Lung (tissue), 11 donors: ENCODE measurements at regions not wholly inside any gene's neighbourhood (a gene's known extent, or its start where the extent isn't known, plus 50 kb on each side); places are given as distances from the start of the nearest gene placed in this dataset.

Experiments used
- ATAC-seq: fragments of 200-7000 bp; cut with Tn5 transposase; one replicate; pipeline ENCODE4 v1.9.1; 2020; ENCODE audit warnings: moderate number of reproducible peaks; ENCODE audit not compliant: insufficient read depth, low FRiP score
- DNase-seq, 3 donors: peaks; one replicate each; pipeline ENCODE4 v3.0.0-alpha.2; 2013 to 2017
- H3K27ac ChIP-seq, 2 donors: one replicate each; pipeline ENCODE4 v1.5.1; 2013; ENCODE audit warnings: mild to moderate bottlenecking in 2 of 2, moderate library complexity in 2 of 2, control low read depth in 1 of 2, inconsistent platforms in 1 of 2, low read depth in 1 of 2, low read length in 1 of 2
- H3K27me3 ChIP-seq, 3 donors: one replicate each; pipeline ENCODE4 v1.5.1; 2013; ENCODE audit warnings: low read length in 2 of 3; ENCODE audit not compliant: control insufficient read depth in 3 of 3, insufficient read depth in 3 of 3
- H3K36me3 ChIP-seq, 4 donors: one replicate each; pipeline ENCODE4 v1.5.1; 2013; ENCODE audit warnings: low read length in 4 of 4, mild to moderate bottlenecking in 1 of 4, moderate library complexity in 1 of 4; ENCODE audit not compliant: control insufficient read depth in 4 of 4, insufficient read depth in 4 of 4
- H3K4me1 ChIP-seq, 5 donors: one replicate each; pipeline ENCODE4 v1.5.1; 2013; ENCODE audit warnings: low read length in 5 of 5, mild to moderate bottlenecking in 2 of 5, moderate library complexity in 1 of 5; ENCODE audit not compliant: control insufficient read depth in 5 of 5, insufficient read depth in 5 of 5
- H3K4me3 ChIP-seq: one replicate; pipeline ENCODE4 v1.5.1; 2013; ENCODE audit warnings: mild to moderate bottlenecking, control low read depth, moderate library complexity
- H3K9ac ChIP-seq, 2 donors: one replicate each; pipeline ENCODE4 v1.5.1; 2013; ENCODE audit warnings: low read length in 2 of 2, control low read depth in 1 of 2; ENCODE audit not compliant: insufficient read depth in 1 of 2
- H3K9me3 ChIP-seq, 4 donors: one replicate each; pipeline ENCODE4 v1.5.1; 2013; ENCODE audit warnings: low read length in 3 of 4, mild to moderate bottlenecking in 1 of 4, moderate library complexity in 1 of 4; ENCODE audit not compliant: control insufficient read depth in 4 of 4, insufficient read depth in 3 of 4
- WGBS, 2 donors: extraction: QIAGEN DNeasy Blood & Tissue Kit; methylation state at CpG; one replicate each; pipeline ENCODE4 v1.1.7; 2013; 5-methylcytosine and 5-hydroxymethylcytosine counted together
- TF ChIP-seq, protein P1 (sequence below): IDR thresholded peaks from 2 replicates; pipeline ENCODE4 v1.5.1; 2012; ENCODE audit warnings: mild to moderate bottlenecking; ENCODE audit errors: control extremely low read depth, extremely low read depth
- donor health status: control.
- donor health status: control.
- donor health status: Bipolar disorder and iron deficiency.
- donor health status: healthy.
- donor health status: DM: yes; HTN: yes; CAD: no.

DNA sequence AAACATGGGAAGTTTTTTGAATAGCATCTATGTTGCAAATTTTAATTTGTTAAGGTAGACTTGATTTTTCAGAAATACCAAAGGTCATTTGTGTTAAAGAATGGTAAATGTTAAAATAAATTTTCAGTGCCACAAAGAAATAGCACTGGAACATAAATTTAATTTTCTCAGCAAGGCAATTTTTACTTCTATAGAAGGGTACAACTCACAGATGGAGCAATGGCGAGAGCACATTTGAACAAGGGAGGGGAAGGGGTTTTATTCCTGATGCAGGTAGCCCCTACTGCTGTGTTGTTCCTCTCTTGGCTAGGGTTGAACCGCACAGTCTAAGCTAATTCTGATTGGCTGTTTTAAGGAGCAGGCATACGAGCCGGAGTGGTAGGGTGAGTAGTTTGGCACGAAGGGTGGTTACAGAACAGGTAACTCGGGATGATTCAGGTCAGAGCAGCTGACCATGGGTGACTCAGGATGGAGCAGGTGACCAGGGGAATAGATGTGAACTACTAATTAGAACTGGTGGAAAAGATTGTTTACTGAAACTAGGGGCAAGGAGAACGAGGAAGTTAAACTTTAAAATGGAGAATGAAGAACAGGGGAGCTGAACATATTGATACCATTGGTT is 50.1 kb upstream of the PSME4 start:
- Histone ChIP-seq H3K36me3 (no peaks in the 10 kb centered on the region), H3K27ac (no peak overlapping the region), H3K4me1 (peaks cover 0 to 1% (median 0%) of the 10 kb centered on the region in 5 donors), H3K4me3 (no peak overlapping the region), H3K9ac (no peak overlapping the region), H3K27me3 (no peaks in the 10 kb centered on the region), H3K9me3 (peaks cover 0 to 2% (median 0%) of the 10 kb centered on the region in 4 donors)
- no peak for ATAC-seq
- TF ChIP-seq, protein P1, sequence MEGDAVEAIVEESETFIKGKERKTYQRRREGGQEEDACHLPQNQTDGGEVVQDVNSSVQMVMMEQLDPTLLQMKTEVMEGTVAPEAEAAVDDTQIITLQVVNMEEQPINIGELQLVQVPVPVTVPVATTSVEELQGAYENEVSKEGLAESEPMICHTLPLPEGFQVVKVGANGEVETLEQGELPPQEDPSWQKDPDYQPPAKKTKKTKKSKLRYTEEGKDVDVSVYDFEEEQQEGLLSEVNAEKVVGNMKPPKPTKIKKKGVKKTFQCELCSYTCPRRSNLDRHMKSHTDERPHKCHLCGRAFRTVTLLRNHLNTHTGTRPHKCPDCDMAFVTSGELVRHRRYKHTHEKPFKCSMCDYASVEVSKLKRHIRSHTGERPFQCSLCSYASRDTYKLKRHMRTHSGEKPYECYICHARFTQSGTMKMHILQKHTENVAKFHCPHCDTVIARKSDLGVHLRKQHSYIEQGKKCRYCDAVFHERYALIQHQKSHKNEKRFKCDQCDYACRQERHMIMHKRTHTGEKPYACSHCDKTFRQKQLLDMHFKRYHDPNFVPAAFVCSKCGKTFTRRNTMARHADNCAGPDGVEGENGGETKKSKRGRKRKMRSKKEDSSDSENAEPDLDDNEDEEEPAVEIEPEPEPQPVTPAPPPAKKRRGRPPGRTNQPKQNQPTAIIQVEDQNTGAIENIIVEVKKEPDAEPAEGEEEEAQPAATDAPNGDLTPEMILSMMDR, result no peak
- WGBS, 2 donors, result 97% methylated on average over 7 of the region's 7 CpGs
- DNase-seq, result no peak
